Naive thymus-derived CD8-positive, alpha-beta T cell (primary cell): ENCODE measurements at regions not wholly inside any gene's neighbourhood (a gene's known extent, or its start where the extent isn't known, plus 50 kb on each side); places are given as distances from the start of the nearest gene placed in this dataset.

ENCODE experiments used
- ATAC-seq, 2 donors: fragments of 150-1000 bp; cut with Tn5 transposase in 1 of 2; sonication (Bioruptor Pico), chemical (Tn5 transposase) in 1 of 2; 1 replicate in 1 of 2; 2 replicates in 1 of 2; pipeline ENCODE4 v1.10.0; 2021; ENCODE audit warnings: mild to moderate bottlenecking in 2 of 2, moderate library complexity in 2 of 2
- POLR2A ChIA-PET: fragments of 350-600 bp; sonication (Branson Sonifier 250); formaldehyde crosslinking; loops from one replicate; lab custom pipeline; 2021; ENCODE audit warnings: antibody characterized with exemption; lab: Charles Lee
- DNase-seq, 10 donors: peaks; one replicate each; pipeline versions ENCODE4 v3.0.0 to v3.0.0-alpha.2; 2020 to 2022
- H3K27ac Mint-ChIP-seq, 10 donors: one replicate each; pipeline ENCODE4 v1.8.0; 2020 to 2022; ENCODE audit warnings: mild to moderate bottlenecking in 10 of 10, mixed read lengths in 10 of 10, moderate library complexity in 4 of 10, inconsistent platforms in 1 of 10
- H3K27me3 Mint-ChIP-seq, 5 donors: one replicate each; pipeline ENCODE4 v1.8.0; 2021 to 2022; ENCODE audit warnings: mixed read lengths in 5 of 5
- H3K36me3 Mint-ChIP-seq, 3 donors: one replicate each; pipeline ENCODE4 v1.8.0; 2020 to 2022; ENCODE audit warnings: mixed read lengths in 3 of 3, mild to moderate bottlenecking in 2 of 3, inconsistent platforms in 1 of 3
- H3K4me1 Mint-ChIP-seq, 4 donors: one replicate each; pipeline ENCODE4 v1.8.0; 2021 to 2022; ENCODE audit warnings: mixed read lengths in 4 of 4
- H3K4me3 Mint-ChIP-seq, 10 donors: one replicate each; pipeline ENCODE4 v1.8.0; 2020 to 2022; ENCODE audit warnings: mild to moderate bottlenecking in 10 of 10, mixed read lengths in 10 of 10, moderate library complexity in 6 of 10, inconsistent platforms in 1 of 10
- H3K9me3 Mint-ChIP-seq, 9 donors: one replicate each; pipeline ENCODE4 v1.8.0; 2020 to 2022; ENCODE audit warnings: mixed read lengths in 9 of 9, mild to moderate bottlenecking in 3 of 9, inconsistent platforms in 1 of 9, moderate library complexity in 1 of 9

DNA sequence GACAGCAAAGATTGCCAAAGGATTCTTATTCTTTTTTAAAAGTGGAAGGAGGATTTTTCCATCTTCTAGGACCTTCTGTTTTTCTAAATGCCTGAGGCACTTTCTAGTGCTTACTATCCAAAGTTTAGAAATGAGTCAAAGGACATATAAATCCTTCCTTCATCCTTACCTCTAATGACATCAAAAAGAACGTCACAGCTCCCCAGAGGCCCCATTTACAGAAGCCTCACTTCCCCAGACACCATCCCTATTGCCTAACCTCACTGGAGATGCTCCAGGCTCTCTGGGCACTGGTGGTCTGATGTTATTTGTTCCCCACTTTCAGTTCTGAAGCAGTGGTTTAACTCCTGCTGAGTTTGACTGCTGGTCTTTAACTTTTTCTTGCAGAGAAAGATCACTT, 504.3 kb downstream of the AGTPBP1 start:
- DNase-seq (no peak), ATAC-seq (no peak)
- H3K27me3 Mint-ChIP-seq = peaks cover 5 to 29% (median 6%) of the 10 kb centered on the region in 5 donors
- H3K36me3 Mint-ChIP-seq = peaks cover 0 to 16% (median 0%) of the 10 kb centered on the region in 3 donors
- no peaks in the 10 kb centered on the region for H3K4me1 Mint-ChIP-seq
- POLR2A ChIA-PET = no interaction called here
- H3K27ac Mint-ChIP-seq = no peak overlapping the region
- H3K9me3 Mint-ChIP-seq = peaks cover 0 to 41% (median 11%) of the 10 kb centered on the region in 9 donors
- no peak overlapping the region for H3K4me3 Mint-ChIP-seq

DNA sequence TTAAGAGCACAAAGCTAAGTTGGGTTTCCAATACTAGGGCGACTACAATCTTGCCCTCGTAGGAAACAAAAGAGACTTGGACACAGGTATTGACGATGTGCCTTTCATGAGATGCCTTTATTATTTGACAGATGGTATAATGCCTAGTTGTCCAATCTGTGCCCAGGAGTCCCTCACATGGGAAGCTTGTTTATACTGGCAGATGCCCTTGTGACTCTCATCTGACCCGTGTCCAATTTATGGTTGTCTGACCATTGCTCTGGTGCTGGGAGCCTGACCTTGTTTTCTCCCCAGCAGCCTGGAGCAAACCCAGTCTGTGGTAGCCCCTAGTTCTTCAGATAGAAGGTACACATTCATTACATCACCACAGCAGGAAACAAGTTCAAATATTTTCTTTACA, 511.7 kb downstream of the AGTPBP1 start:
- H3K4me1 Mint-ChIP-seq = no peaks in the 10 kb centered on the region
- no peak overlapping the region for H3K4me3 Mint-ChIP-seq
- no peak for DNase-seq
- H3K27me3 Mint-ChIP-seq = peaks cover 0 to 29% (median 5%) of the 10 kb centered on the region in 5 donors
- peaks cover 0 to 17% (median 0%) of the 10 kb centered on the region in 9 donors for H3K9me3 Mint-ChIP-seq
- no peaks in the 10 kb centered on the region for H3K36me3 Mint-ChIP-seq
- POLR2A ChIA-PET = no interaction called here
- no peak for ATAC-seq
- no peak overlapping the region for H3K27ac Mint-ChIP-seq

DNA sequence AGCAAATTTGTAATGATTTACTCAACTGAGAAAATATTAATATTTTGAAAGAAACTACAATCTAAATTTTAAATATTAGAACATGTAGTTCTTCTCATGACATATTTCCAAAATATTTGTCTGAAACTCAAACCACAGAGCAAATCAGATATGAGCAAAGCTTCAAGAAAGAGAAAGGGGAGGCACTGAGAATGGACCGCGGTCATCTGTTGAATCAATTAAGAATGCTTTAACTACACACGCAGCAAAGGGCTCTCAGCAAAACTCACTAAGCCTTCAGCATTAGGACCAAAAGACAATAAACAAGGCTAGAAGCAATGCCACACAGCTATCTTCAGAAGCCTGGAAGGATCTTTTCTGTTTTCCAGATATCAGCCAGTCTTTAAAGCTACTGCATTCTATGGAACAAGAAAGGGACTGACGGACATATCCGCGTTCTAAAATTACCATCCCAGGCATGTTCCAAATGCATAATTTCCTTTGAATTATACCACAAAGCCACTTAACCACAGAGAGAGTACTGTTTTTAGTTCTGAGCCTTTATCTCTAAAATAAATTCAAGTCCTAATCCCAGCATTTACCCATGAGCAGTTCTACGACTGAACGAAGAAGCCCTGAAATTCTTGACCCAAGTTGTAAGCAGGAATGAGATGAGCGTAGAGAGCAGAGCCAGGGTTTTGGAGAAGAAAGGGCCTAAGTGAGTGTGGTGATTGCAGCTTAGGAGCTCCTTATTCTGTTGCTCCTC, 513.5 kb downstream of the AGTPBP1 start:
- H3K9me3 Mint-ChIP-seq = peaks cover 0 to 8% (median 0%) of the 10 kb centered on the region in 9 donors
- H3K4me1 Mint-ChIP-seq = no peaks in the 10 kb centered on the region
- peaks cover 0 to 24% (median 5%) of the 10 kb centered on the region in 5 donors for H3K27me3 Mint-ChIP-seq
- H3K36me3 Mint-ChIP-seq = no peaks in the 10 kb centered on the region
- H3K27ac Mint-ChIP-seq = no peak overlapping the region
- ATAC-seq (no peak), DNase-seq (no peak)
- H3K4me3 Mint-ChIP-seq = no peak overlapping the region
- POLR2A ChIA-PET = no interaction called here

DNA sequence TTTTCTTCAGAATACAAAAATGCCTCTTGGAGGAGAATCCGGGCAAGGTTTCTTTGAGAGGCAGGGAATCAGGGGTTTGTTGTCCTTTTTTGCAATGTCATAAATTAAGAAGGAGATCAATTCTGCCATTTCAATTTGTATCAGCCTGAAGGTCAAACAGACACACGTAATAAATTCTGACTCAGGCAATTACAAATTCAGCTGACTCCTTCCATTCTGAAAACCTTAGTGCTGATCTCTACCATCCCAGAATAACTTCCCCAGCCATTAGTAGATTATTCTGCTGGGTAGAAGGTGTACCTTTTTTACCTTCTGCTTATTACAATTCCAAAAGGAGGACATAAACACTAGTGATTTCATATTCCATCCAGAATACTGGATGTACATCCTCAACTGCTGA, 516.6 kb downstream of the AGTPBP1 start:
- no peak for ATAC-seq
- peaks cover 0 to 2% (median 0%) of the 10 kb centered on the region in 9 donors for H3K9me3 Mint-ChIP-seq
- H3K4me3 Mint-ChIP-seq = no peak overlapping the region
- peaks cover 0 to 22% (median 5%) of the 10 kb centered on the region in 5 donors for H3K27me3 Mint-ChIP-seq
- no peak for DNase-seq
- POLR2A ChIA-PET = no interaction called here
- H3K4me1 Mint-ChIP-seq = no peaks in the 10 kb centered on the region
- no peaks in the 10 kb centered on the region for H3K36me3 Mint-ChIP-seq
- no peak overlapping the region for H3K27ac Mint-ChIP-seq

DNA sequence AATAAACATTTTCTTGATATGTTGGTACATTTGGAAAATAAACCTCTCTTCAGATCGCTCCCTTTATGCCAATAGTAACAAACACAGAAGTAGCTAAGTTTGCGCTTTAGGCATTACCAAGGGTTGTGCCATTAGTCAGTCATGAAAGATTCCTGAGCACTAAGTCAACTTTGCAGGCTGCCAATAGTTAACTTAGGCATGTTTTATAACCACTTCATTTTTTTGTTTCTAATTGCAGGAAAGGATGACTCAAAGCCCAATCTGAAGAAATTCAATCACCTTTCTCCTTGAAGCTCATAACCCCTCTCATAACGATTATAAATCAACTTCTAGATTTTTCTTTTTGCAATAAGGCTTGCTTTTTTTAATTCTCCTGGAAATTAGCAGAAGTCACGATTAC, 517.0 kb downstream of the AGTPBP1 start:
- ATAC-seq (no peak), DNase-seq (no peak)
- H3K4me1 Mint-ChIP-seq = no peaks in the 10 kb centered on the region
- no peak overlapping the region for H3K27ac Mint-ChIP-seq
- H3K4me3 Mint-ChIP-seq = no peak overlapping the region
- H3K9me3 Mint-ChIP-seq = peaks cover 0 to 2% (median 0%) of the 10 kb centered on the region in 9 donors
- POLR2A ChIA-PET = no interaction called here
- peaks cover 0 to 20% (median 5%) of the 10 kb centered on the region in 5 donors for H3K27me3 Mint-ChIP-seq
- H3K36me3 Mint-ChIP-seq = no peaks in the 10 kb centered on the region

DNA sequence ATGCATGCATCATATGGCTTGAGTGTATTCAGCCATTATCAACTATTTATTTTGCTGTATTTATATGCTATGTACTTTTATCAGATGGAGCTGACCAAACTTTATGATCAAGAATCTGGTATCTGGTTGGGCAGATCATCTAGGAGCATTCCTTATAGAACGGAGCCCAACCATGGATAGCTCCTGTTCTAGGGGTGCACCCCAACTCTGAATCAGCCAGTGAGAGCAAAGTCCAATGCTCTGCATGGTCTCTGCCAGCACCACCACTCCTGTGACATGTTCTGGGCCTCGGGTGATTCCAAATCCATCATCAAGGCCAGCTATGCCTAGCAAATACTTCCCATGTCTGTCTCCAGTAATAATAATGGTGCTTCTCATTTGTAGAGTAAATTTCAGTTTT, 517.5 kb downstream of the AGTPBP1 start:
- Mint-ChIP-seq H3K27ac (no peak overlapping the region), H3K36me3 (no peaks in the 10 kb centered on the region), H3K4me3 (no peak overlapping the region), H3K4me1 (no peaks in the 10 kb centered on the region), H3K27me3 (peaks cover 0 to 15% (median 7%) of the 10 kb centered on the region in 5 donors), H3K9me3 (peaks cover 0 to 2% (median 0%) of the 10 kb centered on the region in 9 donors)
- POLR2A ChIA-PET = no interaction called here
- ATAC-seq (no peak), DNase-seq (no peak)

DNA sequence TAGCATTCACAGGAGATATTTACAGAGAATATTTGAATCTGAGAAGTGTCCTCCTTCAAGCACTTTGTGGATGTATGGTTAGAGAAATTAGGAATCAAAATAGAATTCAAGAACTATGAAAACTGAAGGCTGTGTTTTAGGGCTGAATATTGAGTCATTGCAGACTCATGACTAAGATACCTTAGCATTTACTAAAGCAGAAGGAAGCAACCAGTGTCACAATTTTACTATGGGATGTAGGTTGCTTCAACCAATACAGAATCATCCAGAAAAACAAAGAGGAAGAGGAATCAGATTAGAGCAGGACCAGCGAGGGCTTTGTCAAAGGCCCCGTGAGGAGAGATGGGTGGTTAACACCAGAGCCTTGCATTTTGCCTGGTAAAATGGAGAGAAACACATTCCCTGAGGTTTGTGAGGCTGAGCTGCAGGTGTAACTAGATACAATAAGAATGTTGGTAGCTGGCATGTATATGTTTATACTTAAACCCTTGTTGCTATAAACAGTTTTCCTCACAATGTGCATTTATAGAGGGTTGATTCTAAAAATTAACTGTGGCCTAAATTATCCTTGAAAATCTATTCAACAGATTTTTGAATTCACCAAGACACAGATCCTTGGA, 518.1 kb downstream of the AGTPBP1 start:
- H3K27ac Mint-ChIP-seq = no peak overlapping the region
- H3K4me1 Mint-ChIP-seq = no peaks in the 10 kb centered on the region
- POLR2A ChIA-PET = no interaction called here
- no peaks in the 10 kb centered on the region for H3K36me3 Mint-ChIP-seq
- peaks cover 0 to 2% (median 0%) of the 10 kb centered on the region in 9 donors for H3K9me3 Mint-ChIP-seq
- ATAC-seq (no peak), DNase-seq (no peak)
- H3K27me3 Mint-ChIP-seq = peaks cover 0 to 13% (median 6%) of the 10 kb centered on the region in 5 donors
- H3K4me3 Mint-ChIP-seq = no peak overlapping the region

DNA sequence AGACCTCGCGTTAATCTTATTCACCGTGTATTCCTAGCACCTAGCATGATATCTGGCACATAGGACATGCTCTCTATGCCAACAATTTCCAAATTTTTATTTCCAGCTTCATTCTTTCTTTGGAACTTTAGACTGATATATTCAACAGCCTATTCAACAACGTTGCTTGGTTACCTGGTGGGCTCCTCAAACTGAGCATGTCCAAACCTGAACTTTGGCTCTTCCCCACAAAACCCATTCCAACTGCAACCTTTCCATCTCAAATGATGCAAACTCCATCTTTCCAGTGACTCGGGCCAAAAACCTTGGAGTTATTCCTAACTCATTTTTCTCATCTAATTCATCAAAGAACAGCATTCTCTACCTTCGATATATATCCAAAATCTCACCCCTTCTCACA, 525.2 kb downstream of the AGTPBP1 start:
- no peak for DNase-seq
- Mint-ChIP-seq H3K27me3 (peaks cover 2 to 34% (median 3%) of the 10 kb centered on the region in 5 donors), H3K4me3 (no peak overlapping the region), H3K27ac (no peak overlapping the region), H3K9me3 (peaks cover 0 to 2% (median 0%) of the 10 kb centered on the region in 9 donors), H3K4me1 (no peaks in the 10 kb centered on the region), H3K36me3 (no peaks in the 10 kb centered on the region)
- POLR2A ChIA-PET = no interaction called here
- ATAC-seq = no peak

DNA sequence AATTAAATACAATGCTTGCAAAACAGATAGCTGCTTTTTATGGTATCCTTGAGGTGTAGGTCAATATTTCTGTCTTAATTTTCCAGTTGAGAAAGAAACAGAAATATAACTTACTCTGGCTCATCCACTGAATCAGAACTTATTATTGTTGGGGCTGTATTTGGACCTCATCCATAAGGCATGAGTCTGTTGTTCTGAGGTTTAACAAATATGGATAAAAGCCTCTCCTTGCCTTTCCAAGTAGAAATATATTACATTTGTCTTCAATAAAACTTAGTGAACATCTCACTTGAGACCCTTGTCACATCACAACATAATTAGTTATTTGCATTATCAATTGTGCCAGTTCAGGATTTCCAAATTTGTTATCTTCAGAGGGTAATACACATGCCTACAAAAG, 525.8 kb downstream of the AGTPBP1 start:
- H3K27me3 Mint-ChIP-seq = peaks cover 3 to 38% (median 5%) of the 10 kb centered on the region in 5 donors
- no peak for ATAC-seq
- no peaks in the 10 kb centered on the region for H3K4me1 Mint-ChIP-seq

DNA sequence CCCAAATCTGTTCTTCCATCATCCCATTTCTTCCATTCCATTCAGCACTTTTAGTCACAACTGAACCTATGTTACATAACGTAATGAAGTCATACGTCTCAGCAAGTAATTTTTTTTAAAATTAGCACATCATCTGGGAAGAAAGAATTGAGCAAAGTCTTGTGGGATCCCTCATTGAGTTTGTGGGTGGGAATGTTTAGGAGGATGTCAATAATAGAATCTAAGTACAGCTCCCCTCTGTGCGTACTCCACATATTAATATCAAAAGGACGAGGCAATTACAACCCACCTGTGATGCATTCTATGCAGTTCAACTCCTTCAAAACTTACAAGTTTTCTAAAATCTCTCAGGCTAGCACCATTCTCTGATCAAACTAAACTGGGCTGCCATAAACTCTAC, 526.3 kb downstream of the AGTPBP1 start:
- POLR2A ChIA-PET = no interaction called here
- no peak for ATAC-seq
- H3K27me3 Mint-ChIP-seq = peaks cover 3 to 42% (median 5%) of the 10 kb centered on the region in 5 donors
- no peak overlapping the region for H3K4me3 Mint-ChIP-seq
- H3K27ac Mint-ChIP-seq = no peak overlapping the region
- H3K4me1 Mint-ChIP-seq = no peaks in the 10 kb centered on the region
- H3K9me3 Mint-ChIP-seq = peaks cover 0 to 2% (median 0%) of the 10 kb centered on the region in 9 donors
- no peak for DNase-seq
- no peaks in the 10 kb centered on the region for H3K36me3 Mint-ChIP-seq

More for the DNA sequence above, 525.8 kb downstream of the AGTPBP1 start:
- H3K4me3 Mint-ChIP-seq = no peak overlapping the region
- POLR2A ChIA-PET = no interaction called here
- H3K9me3 Mint-ChIP-seq = peaks cover 0 to 2% (median 0%) of the 10 kb centered on the region in 9 donors
- no peak for DNase-seq
- no peak overlapping the region for H3K27ac Mint-ChIP-seq
- no peaks in the 10 kb centered on the region for H3K36me3 Mint-ChIP-seq

DNA sequence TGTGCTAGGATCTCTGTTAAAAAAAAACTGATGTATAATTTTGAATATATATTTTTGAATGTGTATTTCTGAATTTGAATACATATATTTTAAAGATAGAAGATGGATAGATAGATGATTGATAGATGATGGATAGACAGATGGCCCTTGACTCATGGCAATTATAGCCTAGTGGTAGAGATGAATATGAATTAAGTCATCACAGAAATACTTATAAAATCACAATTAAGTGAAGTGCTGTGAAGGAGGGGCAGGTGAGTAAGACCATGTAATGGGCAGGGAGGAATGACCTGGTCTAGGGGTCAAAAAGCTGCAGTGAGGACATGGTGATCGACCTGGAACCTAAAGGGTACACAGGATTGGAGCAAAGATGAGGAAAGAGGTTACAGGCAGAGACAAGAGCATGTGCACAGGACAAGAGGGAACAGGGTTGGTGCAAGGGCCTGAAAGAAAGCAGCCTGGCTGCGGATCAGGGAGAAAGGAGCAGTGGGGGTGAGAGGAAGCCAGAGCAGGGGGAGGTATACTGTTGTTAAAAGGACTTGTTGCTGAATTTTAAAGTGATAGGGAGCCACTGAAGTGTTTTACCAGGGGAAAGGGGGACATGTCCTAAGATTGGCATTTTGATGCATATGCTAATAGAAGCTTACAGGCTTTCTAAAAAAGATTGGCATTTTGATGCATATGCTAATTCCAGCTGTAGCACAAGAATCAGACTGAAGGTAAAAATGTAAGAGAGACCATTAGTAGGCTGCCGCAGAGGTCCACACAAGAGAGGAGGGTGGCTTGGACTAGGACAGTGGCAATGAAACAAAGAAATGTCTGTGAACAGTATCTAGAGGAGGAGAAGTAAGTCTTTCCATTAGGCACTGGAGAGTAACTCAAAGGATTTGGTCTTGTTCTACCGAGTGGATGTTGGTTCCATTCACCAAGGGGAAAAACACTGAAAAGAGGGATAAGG, 527.8 kb downstream of the AGTPBP1 start:
- DNase-seq (no peak), ATAC-seq (no peak)
- POLR2A ChIA-PET = no interaction called here
- H3K9me3 Mint-ChIP-seq = peaks cover 0 to 2% (median 0%) of the 10 kb centered on the region in 9 donors
- H3K36me3 Mint-ChIP-seq = no peaks in the 10 kb centered on the region
- peaks cover 1 to 43% (median 5%) of the 10 kb centered on the region in 5 donors for H3K27me3 Mint-ChIP-seq
- no peaks in the 10 kb centered on the region for H3K4me1 Mint-ChIP-seq
- H3K27ac Mint-ChIP-seq = no peak overlapping the region
- no peak overlapping the region for H3K4me3 Mint-ChIP-seq

DNA sequence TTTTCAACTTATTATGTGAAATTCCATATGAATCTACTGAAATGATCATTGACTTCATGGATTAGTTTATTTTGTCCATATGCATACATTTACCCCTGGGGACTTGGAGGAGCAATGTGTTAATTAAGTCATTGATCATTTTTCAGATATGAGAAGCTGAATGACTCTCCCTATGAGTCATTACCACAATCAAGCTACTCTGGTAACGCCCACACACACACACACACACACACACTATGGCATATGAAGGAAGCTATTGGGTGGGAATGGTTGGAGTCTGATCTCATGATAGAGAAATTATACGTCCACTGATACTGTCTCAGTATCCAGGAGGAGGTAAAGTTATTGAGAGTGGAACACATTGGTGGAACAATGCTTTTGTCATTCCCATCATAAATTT, 528.9 kb downstream of the AGTPBP1 start:
- DNase-seq (no peak), ATAC-seq (no peak)
- POLR2A ChIA-PET = no interaction called here
- Mint-ChIP-seq H3K4me1 (no peaks in the 10 kb centered on the region), H3K4me3 (no peak overlapping the region), H3K36me3 (no peaks in the 10 kb centered on the region), H3K27me3 (peaks cover 2 to 53% (median 3%) of the 10 kb centered on the region in 5 donors), H3K27ac (no peak overlapping the region), H3K9me3 (peaks cover 0 to 2% (median 0%) of the 10 kb centered on the region in 9 donors)
